Ishikawa (cell line): ENCODE measurements at regions not wholly inside any gene's neighbourhood (a gene's known extent, or its start where the extent isn't known, plus 50 kb on each side); places are given as distances from the start of the nearest gene placed in this dataset.

Experiments used
- CEBPB ChIP-seq: IDR thresholded peaks from 2 replicates; pipeline ENCODE4 v1.6.1; 2012
- CREB1 ChIP-seq: IDR thresholded peaks from 2 replicates; pipeline ENCODE4 v1.6.1; 2012; ENCODE audit warnings: low read depth
- EGR1 ChIP-seq: IDR thresholded peaks from 2 replicates; pipeline ENCODE4 v1.6.1; 2012
- EP300 ChIP-seq: IDR thresholded peaks from 2 replicates; pipeline ENCODE4 v1.6.1; 2012; ENCODE audit warnings: borderline replicate concordance
- FOXM1 ChIP-seq: IDR thresholded peaks from 2 replicates; pipeline ENCODE4 v1.6.1; 2012; ENCODE audit warnings: low read depth, borderline replicate concordance
- MAX ChIP-seq: IDR thresholded peaks from 2 replicates; pipeline ENCODE4 v1.6.1; 2012
- NFIC ChIP-seq: IDR thresholded peaks from 2 replicates; pipeline ENCODE4 v1.6.1; 2012
- RAD21 ChIP-seq: IDR thresholded peaks from 2 replicates; pipeline ENCODE4 v1.6.1; 2012; ENCODE audit warnings: low read depth
- TAF1 ChIP-seq: IDR thresholded peaks from 2 replicates; pipeline ENCODE4 v1.6.1; 2012; ENCODE audit warnings: low read depth, mild to moderate bottlenecking
- TCF12 ChIP-seq: IDR thresholded peaks from 2 replicates; pipeline ENCODE4 v1.6.1; 2012; ENCODE audit warnings: low read depth
- TEAD4 ChIP-seq: IDR thresholded peaks from 2 replicates; pipeline ENCODE4 v1.6.1; 2012
- YY1 ChIP-seq: IDR thresholded peaks from 2 replicates; pipeline ENCODE4 v1.6.1; 2012; ENCODE audit warnings: low read depth
- ZBTB7A ChIP-seq: IDR thresholded peaks from 2 replicates; pipeline ENCODE4 v1.6.1; 2012; ENCODE audit warnings: low read depth
- TF ChIP-seq, protein P1 (sequence below): IDR thresholded peaks from 2 replicates; pipeline ENCODE4 v1.6.1; 2012
- TF ChIP-seq, protein P2 (sequence below): IDR thresholded peaks from 2 replicates; pipeline ENCODE4 v1.6.1; 2012; ENCODE audit warnings: low read depth, mild to moderate bottlenecking

DNA sequence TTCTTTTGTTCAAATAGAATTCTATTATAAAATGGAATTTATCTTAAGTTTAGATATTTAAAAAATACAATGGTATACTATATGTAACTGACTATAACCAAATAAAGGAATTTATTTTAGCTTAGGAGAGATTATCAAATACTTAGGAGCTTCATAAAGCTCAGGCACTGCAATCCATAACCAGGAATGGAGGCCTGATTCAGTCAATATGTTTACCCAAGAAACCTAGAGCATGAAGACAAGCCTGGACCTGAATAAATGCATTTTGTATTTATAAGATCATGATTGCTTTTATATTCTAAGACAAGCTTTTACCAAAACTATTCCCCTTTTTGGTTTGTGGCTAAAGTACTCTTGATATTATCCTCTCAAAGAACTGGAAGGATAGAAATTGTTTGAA is 742.6 kb downstream of the FAT4 start:
- TF ChIP-seq TCF12: no peak

DNA sequence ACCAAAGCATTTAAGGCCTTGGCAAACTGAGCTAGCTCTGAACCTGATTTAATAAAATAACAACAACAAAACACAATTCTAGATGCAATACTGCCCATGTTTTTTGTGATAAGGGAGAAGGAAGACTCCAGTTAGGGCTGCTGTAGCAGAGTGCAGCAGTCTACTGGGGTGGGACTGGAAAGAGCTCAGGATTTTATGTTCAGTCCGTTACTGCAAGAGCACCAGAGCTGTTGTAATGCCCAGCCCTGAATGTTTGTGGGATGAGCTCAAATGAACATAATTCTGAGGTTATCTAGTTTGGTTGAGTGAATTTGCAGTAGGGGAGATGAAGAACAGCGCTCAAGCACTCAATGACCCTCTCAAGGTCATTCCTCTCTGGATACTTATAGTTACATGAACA is 743.8 kb downstream of the FAT4 start:
- TF ChIP-seq TCF12: no peak
- TF ChIP-seq FOXM1: no peak
- TF ChIP-seq RAD21: no peak

DNA sequence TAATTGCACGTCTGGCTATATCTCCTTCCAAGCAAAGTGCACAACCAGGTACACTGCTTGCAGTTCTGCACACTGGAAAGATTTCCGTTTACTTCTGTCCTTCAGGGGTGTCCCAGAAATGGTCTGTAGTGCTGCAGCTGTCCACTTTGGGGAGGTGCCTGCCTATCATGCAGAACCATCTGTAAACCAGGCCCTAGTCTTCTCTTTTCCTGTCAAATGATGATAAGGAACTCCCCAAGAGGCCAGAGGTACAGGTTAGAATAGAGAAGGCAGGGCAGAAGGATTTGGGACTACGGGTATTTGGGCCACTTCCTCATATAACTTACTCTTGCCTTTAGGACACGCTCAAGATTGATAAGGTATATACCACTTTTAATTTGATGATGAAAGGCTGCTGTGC is 746.9 kb downstream of the FAT4 start:
- TF ChIP-seq EP300 (no peak), EGR1 (no peak), CEBPB (no peak), YY1 (no peak), MAX (no peak), TCF12 (no peak), NFIC (no peak), TAF1 (no peak)
- TF ChIP-seq, protein P1, sequence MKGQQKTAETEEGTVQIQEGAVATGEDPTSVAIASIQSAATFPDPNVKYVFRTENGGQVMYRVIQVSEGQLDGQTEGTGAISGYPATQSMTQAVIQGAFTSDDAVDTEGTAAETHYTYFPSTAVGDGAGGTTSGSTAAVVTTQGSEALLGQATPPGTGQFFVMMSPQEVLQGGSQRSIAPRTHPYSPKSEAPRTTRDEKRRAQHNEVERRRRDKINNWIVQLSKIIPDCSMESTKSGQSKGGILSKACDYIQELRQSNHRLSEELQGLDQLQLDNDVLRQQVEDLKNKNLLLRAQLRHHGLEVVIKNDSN: no peak
- TF ChIP-seq, protein P2, sequence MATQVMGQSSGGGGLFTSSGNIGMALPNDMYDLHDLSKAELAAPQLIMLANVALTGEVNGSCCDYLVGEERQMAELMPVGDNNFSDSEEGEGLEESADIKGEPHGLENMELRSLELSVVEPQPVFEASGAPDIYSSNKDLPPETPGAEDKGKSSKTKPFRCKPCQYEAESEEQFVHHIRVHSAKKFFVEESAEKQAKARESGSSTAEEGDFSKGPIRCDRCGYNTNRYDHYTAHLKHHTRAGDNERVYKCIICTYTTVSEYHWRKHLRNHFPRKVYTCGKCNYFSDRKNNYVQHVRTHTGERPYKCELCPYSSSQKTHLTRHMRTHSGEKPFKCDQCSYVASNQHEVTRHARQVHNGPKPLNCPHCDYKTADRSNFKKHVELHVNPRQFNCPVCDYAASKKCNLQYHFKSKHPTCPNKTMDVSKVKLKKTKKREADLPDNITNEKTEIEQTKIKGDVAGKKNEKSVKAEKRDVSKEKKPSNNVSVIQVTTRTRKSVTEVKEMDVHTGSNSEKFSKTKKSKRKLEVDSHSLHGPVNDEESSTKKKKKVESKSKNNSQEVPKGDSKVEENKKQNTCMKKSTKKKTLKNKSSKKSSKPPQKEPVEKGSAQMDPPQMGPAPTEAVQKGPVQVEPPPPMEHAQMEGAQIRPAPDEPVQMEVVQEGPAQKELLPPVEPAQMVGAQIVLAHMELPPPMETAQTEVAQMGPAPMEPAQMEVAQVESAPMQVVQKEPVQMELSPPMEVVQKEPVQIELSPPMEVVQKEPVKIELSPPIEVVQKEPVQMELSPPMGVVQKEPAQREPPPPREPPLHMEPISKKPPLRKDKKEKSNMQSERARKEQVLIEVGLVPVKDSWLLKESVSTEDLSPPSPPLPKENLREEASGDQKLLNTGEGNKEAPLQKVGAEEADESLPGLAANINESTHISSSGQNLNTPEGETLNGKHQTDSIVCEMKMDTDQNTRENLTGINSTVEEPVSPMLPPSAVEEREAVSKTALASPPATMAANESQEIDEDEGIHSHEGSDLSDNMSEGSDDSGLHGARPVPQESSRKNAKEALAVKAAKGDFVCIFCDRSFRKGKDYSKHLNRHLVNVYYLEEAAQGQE: no peak

- no peak for TF ChIP-seq MAX
- no peak for TF ChIP-seq NFIC
- no peak for TF ChIP-seq CREB1
- TF ChIP-seq, protein P2: no peak
- TF ChIP-seq CEBPB: no peak
- TF ChIP-seq EGR1: no peak
These were observed 750.3 kb downstream of the FAT4 start for GRCh38 chr4:126065016-126065415.

- TF ChIP-seq EP300: no peak
- TF ChIP-seq MAX: no peak
These were observed 756.9 kb downstream of the FAT4 start for GRCh38 chr4:126071346-126072333.

DNA sequence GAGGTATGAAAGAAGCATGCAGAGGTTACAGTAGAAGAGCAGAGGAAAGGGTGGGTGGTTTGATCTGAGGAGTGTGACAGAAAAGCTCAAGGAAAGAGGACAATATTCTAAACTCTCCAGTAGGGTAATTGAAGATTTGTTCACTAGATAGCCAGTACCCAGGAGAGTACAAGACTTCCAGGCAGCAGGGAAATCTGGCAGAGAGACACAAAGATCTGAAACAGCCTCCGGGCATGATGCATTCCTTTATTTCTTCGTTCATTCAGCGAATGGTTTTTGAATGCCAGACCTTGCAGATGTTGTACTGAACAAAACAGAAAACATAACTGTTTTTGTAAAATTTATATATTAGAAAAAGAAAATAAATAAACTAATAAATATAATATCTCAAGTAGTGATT is 766.6 kb downstream of the FAT4 start:
- TF ChIP-seq TCF12 (no peak), ZBTB7A (no peak), EGR1 (no peak), NFIC (no peak), MAX (no peak), EP300 (no peak), TEAD4 (no peak), RAD21 (no peak), TAF1 (no peak)
- TF ChIP-seq, protein P2: no peak
